ENCODE measurements at regions not wholly inside any gene's neighbourhood (a gene's known extent, or its start where the extent isn't known, plus 50 kb on each side); places are given as distances from the start of the nearest gene placed in this dataset.

DNA sequence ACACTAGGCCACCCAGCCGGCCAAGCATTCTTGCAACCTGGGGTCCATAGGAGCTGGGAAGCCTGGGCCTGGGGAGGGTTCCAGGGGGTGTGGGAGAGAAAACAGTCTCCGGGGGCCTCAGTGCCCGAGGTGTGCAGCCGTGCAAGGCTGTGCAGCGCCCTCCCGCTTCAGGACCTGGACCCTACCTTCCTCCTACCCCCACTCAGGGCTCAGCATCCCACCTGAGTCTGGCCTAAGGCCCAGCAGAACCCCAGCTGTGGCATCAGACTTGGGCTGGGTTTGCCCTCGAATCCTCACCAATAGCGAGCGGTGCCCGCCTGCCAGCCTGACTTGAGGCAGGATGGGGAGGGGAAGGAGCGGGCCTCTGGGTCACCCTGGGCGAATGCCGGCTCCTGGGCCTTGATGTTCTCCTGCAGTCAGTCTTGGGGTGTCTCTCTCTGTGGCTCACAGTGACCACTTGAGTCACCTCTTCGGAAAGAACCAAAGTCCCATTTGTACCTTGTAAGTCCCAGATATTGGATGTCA is 53.6 kb upstream of the PPARA start:
- TF ChIP-seq, protein P1, sequence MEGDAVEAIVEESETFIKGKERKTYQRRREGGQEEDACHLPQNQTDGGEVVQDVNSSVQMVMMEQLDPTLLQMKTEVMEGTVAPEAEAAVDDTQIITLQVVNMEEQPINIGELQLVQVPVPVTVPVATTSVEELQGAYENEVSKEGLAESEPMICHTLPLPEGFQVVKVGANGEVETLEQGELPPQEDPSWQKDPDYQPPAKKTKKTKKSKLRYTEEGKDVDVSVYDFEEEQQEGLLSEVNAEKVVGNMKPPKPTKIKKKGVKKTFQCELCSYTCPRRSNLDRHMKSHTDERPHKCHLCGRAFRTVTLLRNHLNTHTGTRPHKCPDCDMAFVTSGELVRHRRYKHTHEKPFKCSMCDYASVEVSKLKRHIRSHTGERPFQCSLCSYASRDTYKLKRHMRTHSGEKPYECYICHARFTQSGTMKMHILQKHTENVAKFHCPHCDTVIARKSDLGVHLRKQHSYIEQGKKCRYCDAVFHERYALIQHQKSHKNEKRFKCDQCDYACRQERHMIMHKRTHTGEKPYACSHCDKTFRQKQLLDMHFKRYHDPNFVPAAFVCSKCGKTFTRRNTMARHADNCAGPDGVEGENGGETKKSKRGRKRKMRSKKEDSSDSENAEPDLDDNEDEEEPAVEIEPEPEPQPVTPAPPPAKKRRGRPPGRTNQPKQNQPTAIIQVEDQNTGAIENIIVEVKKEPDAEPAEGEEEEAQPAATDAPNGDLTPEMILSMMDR (conservative IDR thresholded peaks at IDR 0.05) = no peak
- no peak for TF ChIP-seq ZFX (IDR thresholded peaks at IDR 0.05)

All from C4-2B (cell line).